ENCODE measurements at regions not wholly inside any gene's neighbourhood (a gene's known extent, or its start where the extent isn't known, plus 50 kb on each side); places are given as distances from the start of the nearest gene placed in this dataset.

DNA sequence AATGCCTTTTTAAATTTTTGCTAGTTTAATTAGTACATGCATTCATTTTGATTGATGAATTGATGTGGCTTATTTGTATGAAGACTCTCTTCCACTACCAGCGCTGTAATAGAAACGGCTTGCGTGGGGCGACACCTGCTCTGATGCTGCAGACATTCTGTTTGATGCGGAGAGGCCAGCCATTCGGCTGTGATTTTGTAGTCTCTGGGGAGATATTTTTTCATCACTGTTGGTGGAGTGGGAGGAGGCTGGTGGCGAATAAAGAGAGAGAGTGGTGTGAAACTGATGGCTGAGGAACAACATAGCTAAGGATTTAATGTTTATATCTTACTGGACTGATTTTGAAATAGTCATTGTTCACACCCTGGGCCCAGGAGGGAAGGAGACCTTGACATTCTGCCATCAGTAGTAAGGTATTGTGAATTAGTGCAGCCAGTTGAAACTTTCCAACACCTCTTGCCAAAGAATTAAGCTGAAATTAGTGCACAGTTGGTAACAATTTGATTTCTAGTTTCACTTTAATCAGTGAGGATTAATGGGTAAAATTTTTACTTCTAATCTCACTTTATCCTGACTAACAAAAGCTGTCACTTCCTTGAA is 224.1 kb downstream of the MTX2 start:
- ATAC-seq (no peak), DNase-seq (no peak)
- H3K4me3 Mint-ChIP-seq, result no peak overlapping the region
- H3K9me3 Mint-ChIP-seq, result no peaks in the 10 kb centered on the region
- no peaks in the 10 kb centered on the region for H3K36me3 Mint-ChIP-seq (ENCODE audit: low read depth)
- H3K27ac Mint-ChIP-seq, result no peak overlapping the region
- peaks cover 15% of the 10 kb centered on the region for H3K27me3 Mint-ChIP-seq
- H3K4me1 Mint-ChIP-seq, result peaks cover 21% of the 10 kb centered on the region

DNA sequence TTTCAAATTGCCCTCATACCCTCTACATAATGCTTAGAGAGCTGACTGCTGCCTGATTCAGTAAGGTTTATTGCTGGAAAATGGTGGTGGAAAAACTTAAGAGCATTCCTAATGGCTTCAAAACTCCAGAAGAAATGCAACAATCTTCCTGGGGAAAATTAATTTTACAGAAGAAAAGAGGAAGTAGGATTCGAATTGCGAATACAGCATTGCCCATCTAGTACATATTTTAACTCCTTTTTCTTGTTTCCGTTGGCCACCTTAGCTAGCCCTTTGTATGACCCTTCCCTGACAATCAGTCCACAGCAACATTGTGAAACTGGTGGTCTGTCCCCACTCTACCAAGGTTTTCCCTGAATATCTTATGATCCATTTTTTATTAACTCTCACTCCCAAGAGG is 224.7 kb downstream of the MTX2 start:
- Mint-ChIP-seq H3K4me3 (no peak overlapping the region), H3K27ac (no peak overlapping the region), H3K4me1 (peaks cover 21% of the 10 kb centered on the region), H3K9me3 (no peaks in the 10 kb centered on the region), H3K36me3 (ENCODE audit: low read depth) (no peaks in the 10 kb centered on the region), H3K27me3 (peaks cover 11% of the 10 kb centered on the region)
- DNase-seq (no peak), ATAC-seq (no peak)

DNA sequence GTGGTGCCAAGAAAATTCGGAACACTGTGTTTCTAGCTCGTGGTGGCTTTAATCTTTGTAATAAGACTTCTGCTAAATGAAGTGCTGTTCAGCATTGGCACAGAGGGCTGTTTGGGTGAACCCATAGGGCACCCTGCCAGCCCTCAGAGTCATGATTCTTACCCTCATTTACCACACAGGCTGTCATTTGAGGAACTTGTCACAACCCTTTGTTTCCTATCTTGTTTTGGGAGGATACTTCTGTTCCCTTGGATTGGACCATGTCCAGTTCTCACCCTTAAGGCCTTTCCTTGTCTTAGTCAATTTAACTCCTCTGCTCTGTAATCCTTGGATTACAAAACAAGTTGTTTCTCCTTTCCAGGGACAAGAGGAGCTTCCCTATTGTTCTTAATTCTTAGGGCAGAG is 225.7 kb downstream of the MTX2 start:
- ATAC-seq (no peak), DNase-seq (no peak)
- no peaks in the 10 kb centered on the region for H3K36me3 Mint-ChIP-seq (ENCODE audit: low read depth)
- no peak overlapping the region for H3K4me3 Mint-ChIP-seq
- H3K9me3 Mint-ChIP-seq, result no peaks in the 10 kb centered on the region
- H3K27me3 Mint-ChIP-seq, result peaks cover 9% of the 10 kb centered on the region
- H3K4me1 Mint-ChIP-seq, result peaks cover 21% of the 10 kb centered on the region
- H3K27ac Mint-ChIP-seq, result no peak overlapping the region

DNA sequence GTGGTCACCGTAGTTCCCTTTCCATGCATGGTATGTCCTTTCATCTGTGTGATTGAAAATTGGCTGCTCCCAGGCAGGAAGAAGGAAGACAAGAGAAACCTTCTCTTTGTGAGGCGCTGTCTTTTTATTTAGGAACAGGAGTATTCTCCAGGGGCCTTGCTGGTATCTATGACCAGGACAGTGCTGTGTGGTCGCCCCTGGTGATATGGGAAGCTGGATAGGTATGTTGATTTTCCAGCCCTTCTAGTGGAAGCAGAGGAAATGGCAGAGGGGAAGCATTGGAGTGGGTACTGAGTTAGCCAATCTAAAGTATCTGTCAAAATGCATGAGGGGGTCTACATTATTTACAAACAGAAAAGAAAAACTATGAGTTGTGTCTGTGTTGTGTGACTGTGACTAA is 226.6 kb downstream of the MTX2 start:
- Mint-ChIP-seq H3K4me3 (no peak overlapping the region), H3K36me3 (ENCODE audit: low read depth) (no peaks in the 10 kb centered on the region), H3K9me3 (no peaks in the 10 kb centered on the region), H3K4me1 (peaks cover 21% of the 10 kb centered on the region), H3K27ac (no peak overlapping the region), H3K27me3 (peaks cover 12% of the 10 kb centered on the region)
- ATAC-seq (no peak), DNase-seq (no peak)

DNA sequence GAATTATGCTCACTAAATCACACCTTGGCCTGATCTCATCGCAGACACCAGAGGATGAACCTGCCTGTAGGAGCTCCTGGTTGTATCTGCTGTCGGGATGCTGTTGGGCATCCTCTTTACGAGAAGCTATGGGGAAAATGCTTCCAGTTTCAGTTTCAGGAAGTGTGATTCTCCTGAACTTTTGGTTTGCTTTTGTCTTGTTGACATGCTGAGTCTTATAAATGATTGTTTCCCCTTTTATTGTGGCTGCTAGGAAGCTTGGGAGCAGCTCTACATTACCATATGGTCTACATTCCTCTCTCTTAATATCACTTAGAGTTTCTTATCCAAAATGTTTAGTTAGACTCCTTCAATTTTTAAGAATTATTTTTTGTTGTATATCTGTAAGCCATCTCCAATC is 227.5 kb downstream of the MTX2 start:
- Mint-ChIP-seq H3K4me1 (peaks cover 12% of the 10 kb centered on the region), H3K9me3 (no peaks in the 10 kb centered on the region), H3K27ac (no peak overlapping the region), H3K36me3 (ENCODE audit: low read depth) (no peaks in the 10 kb centered on the region), H3K4me3 (no peak overlapping the region), H3K27me3 (peaks cover 16% of the 10 kb centered on the region)
- ATAC-seq (no peak), DNase-seq (no peak)

DNA sequence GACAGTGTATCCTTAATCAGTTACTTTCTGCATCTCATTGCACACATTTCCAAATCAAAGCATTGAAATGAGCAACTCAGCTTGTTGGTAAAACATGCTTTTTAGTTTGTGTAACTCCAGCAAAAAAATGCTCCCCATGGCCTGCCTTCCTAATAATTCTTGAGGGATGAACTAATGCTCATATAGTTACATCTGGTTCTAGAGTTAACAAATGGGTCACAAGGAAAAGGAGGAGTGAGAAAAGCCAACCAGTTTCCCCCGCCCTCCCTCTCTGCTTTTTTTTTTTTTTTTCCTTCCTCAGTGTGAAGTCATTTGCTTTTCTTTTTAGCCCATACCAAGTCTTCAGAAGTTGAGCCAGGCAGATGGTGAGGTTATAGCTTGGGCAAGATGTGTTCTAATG is 231.7 kb downstream of the MTX2 start:
- peaks cover 26% of the 10 kb centered on the region for H3K27me3 Mint-ChIP-seq
- no peaks in the 10 kb centered on the region for H3K36me3 Mint-ChIP-seq (ENCODE audit: low read depth)
- no peaks in the 10 kb centered on the region for H3K4me1 Mint-ChIP-seq
- DNase-seq (no peak), ATAC-seq (no peak)
- no peak overlapping the region for H3K4me3 Mint-ChIP-seq
- H3K9me3 Mint-ChIP-seq, result no peaks in the 10 kb centered on the region
- H3K27ac Mint-ChIP-seq, result no peak overlapping the region

DNA sequence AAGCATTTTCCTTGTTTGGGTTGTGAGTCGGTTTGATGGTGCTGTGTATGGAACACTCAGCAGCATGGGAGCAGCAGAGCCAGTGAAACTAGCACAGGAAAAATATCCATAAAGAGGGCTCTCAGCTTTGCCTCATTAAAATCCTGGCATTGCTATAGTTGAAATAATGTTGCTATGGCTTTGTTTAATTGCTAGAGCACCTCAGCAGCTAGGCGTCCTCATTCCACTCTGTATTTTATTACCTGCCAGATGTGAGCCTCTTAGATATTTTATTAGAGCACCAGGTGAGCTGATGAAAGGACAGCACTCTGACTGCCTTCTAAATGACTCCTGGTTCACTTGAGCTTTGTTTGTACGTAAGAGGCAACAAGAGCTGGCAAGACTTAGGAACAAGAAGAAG is 232.4 kb downstream of the MTX2 start:
- DNase-seq, result no peak
- Mint-ChIP-seq H3K27me3 (peaks cover 27% of the 10 kb centered on the region), H3K4me3 (no peak overlapping the region), H3K27ac (no peak overlapping the region), H3K36me3 (ENCODE audit: low read depth) (no peaks in the 10 kb centered on the region), H3K9me3 (no peaks in the 10 kb centered on the region), H3K4me1 (no peaks in the 10 kb centered on the region)
- ATAC-seq, result no peak

DNA sequence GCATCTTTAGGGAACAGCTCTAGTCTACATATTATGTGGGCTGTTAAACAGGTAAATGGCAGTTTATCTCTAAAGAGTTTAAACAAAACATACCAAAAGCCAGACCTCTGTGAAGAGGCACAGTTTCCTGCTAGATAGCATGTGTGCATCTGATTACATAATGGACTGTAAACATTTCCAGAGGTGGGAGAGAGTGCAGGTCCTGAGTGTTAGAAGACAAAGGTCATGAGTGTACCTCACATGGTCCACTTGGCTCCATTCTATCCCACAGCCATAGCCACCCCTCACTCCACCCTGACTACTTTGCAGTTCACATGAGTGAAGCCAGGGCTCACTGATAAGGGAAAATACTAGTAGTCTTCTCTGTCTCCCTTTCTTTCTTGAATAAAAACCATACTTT is 233.4 kb downstream of the MTX2 start:
- no peaks in the 10 kb centered on the region for H3K36me3 Mint-ChIP-seq (ENCODE audit: low read depth)
- H3K27me3 Mint-ChIP-seq, result peaks cover 27% of the 10 kb centered on the region
- DNase-seq, result no peak
- no peak for ATAC-seq
- H3K4me3 Mint-ChIP-seq, result no peak overlapping the region
- peaks cover 3% of the 10 kb centered on the region for H3K4me1 Mint-ChIP-seq
- H3K27ac Mint-ChIP-seq, result no peak overlapping the region
- no peaks in the 10 kb centered on the region for H3K9me3 Mint-ChIP-seq

DNA sequence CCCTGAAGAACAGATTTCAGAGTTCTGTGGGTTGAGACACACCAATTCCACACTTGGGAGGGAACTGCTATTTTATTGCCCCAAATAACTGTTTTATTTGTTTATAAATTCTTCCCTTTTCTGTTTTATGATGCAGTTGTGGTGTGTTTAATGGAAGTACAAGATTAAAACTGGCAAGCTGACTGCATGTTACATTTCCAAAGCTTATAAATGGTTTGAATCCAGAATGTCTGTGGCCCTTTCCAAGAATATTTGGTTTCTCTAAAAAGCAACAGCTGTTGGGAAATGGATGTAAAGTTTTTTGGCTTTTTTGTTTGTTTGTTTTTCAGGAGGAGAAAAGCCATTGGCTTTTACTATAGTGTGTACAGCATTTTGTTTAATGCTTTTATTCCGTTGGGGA is 234.5 kb downstream of the MTX2 start:
- Mint-ChIP-seq H3K4me1 (peaks cover 14% of the 10 kb centered on the region), H3K27me3 (peaks cover 26% of the 10 kb centered on the region), H3K36me3 (ENCODE audit: low read depth) (no peaks in the 10 kb centered on the region), H3K4me3 (no peak overlapping the region), H3K27ac (no peak overlapping the region), H3K9me3 (no peaks in the 10 kb centered on the region)
- DNase-seq (no peak), ATAC-seq (no peak)

DNA sequence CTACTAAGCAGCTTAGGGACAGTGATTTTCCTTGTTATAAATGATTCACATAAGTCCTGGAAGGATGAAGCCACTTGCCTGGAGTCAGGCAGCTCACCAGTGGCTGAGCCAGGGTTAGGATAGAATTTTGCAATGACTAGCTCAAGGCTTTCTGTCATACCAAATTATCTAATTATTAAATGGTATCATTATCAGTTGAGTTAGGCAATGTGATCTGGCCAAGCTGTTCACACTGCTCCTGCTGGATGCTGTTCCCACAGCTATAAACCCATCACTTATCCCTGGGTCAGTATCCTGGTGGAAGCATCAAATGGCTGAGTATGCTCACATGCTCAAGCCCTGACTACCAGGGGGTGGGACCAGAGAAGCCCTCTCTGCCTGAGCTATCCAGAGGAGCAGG is 235.2 kb downstream of the MTX2 start:
- Mint-ChIP-seq H3K9me3 (no peaks in the 10 kb centered on the region), H3K4me1 (peaks cover 21% of the 10 kb centered on the region), H3K27ac (no peak overlapping the region), H3K36me3 (ENCODE audit: low read depth) (no peaks in the 10 kb centered on the region), H3K4me3 (no peak overlapping the region), H3K27me3 (peaks cover 24% of the 10 kb centered on the region)
- ATAC-seq (no peak), DNase-seq (no peak)

DNA sequence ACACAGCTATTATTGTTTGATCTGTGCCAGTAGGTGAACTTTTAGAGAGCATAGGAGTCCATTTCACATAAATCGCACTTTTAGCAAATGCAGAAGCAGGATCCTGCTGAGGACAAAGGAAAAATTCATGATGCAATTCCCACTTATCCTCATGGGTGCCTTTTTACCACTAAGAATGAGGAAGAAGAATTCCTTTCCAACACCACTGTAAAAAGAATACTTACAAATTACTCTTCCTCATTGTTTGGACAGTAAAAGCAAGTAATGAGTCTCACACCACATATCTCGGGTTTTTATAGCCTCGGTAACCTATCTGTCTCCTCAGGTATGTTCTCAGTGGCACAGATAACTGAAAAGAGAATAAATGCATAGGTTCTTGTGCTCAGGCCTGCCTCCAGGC is 238.5 kb downstream of the MTX2 start:
- ATAC-seq (no peak), DNase-seq (no peak)
- H3K4me1 Mint-ChIP-seq, result peaks cover 26% of the 10 kb centered on the region
- H3K4me3 Mint-ChIP-seq, result no peak overlapping the region
- H3K27ac Mint-ChIP-seq, result no peak overlapping the region
- H3K9me3 Mint-ChIP-seq, result no peaks in the 10 kb centered on the region
- peaks cover 16% of the 10 kb centered on the region for H3K27me3 Mint-ChIP-seq
- H3K36me3 Mint-ChIP-seq (ENCODE audit: low read depth), result no peaks in the 10 kb centered on the region

DNA sequence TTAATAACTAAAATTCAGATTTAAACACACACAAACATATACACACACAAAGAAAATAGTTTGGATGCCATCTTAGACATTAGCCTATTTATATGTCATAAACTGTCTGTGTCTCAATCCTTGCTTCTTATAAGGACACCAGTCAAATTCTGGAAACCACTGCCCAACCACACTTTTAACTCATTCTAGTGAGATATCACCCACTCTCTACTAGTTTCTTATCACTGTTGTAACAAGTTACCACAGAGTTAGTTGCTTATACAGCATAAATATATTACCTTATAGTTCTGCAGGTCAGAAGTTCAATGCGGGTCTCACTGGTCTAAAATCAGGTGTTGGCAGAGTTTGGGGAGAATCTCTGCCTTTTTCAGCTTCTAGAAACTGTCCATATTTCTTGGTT is 239.1 kb downstream of the MTX2 start:
- Mint-ChIP-seq H3K9me3 (no peaks in the 10 kb centered on the region), H3K36me3 (ENCODE audit: low read depth) (no peaks in the 10 kb centered on the region), H3K4me3 (no peak overlapping the region), H3K4me1 (peaks cover 26% of the 10 kb centered on the region), H3K27me3 (peaks cover 13% of the 10 kb centered on the region), H3K27ac (peak overlapping the region; percentile 82)
- DNase-seq, result no peak
- ATAC-seq, result peak; percentile 55

DNA sequence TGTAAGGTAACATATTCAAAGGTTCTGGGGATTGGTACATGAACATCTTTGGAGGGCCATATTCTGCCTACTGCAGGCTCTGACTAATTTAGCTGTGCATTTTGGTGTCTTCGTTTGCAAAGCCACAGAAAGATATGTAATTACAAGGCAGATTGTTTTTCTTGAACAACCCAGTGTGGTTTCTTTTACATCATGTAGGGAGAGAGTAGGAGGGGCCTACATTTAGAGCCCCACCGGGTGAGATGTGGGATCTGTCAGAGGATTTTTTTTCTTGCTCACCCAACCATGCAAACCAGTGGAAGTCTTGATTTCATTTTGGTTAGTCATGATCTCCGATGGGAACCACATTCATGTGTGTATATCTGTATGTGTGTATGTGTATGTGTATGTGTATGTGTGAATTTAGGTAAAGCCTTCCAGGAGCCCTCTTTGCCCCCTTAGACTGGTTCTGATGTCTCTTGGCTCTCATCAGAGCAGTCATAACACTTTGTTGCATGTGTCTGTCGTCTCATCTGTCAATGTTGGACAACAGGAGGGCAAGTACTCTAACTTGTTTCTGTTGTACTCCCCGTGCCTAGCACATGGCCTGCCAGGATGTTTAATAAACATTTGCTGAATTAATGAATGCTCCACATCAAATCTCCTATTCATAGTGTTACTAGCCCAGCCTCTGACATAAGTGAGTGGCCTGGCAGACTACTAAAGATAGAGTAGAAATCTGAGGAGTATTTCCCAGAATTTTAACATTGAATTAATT is 239.9 kb downstream of the MTX2 start:
- Mint-ChIP-seq H3K36me3 (ENCODE audit: low read depth) (no peaks in the 10 kb centered on the region), H3K4me3 (no peak overlapping the region), H3K27me3 (peaks cover 9% of the 10 kb centered on the region), H3K27ac (peak overlapping the region; percentile 82), H3K4me1 (peaks cover 26% of the 10 kb centered on the region), H3K9me3 (no peaks in the 10 kb centered on the region)
- peak; percentile 91 for ATAC-seq
- no peak for DNase-seq

DNA sequence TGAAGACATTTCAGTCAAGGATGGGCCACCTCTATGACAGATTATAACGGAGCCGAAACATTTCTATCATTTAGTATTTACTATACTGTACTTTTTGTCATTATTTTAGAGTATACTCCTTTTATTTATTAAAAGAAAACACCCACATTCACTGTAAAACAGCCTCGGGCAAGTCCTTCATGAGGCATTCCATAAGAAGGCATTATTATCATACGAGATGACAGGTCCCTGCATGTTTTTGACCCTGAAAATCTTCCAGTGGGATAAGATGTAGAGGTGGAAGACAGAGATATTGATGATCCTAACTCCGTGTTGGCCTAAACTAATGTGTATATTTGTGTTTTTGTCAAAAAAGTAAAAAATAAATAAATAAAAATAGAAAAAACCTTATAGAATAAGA is 245.0 kb downstream of the MTX2 start:
- H3K36me3 Mint-ChIP-seq (ENCODE audit: low read depth), result no peaks in the 10 kb centered on the region
- H3K4me1 Mint-ChIP-seq, result peaks cover 21% of the 10 kb centered on the region
- no peak for ATAC-seq
- no peaks in the 10 kb centered on the region for H3K9me3 Mint-ChIP-seq
- no peak overlapping the region for H3K4me3 Mint-ChIP-seq
- H3K27ac Mint-ChIP-seq, result no peak overlapping the region
- DNase-seq, result no peak
- H3K27me3 Mint-ChIP-seq, result peaks cover 5% of the 10 kb centered on the region

DNA sequence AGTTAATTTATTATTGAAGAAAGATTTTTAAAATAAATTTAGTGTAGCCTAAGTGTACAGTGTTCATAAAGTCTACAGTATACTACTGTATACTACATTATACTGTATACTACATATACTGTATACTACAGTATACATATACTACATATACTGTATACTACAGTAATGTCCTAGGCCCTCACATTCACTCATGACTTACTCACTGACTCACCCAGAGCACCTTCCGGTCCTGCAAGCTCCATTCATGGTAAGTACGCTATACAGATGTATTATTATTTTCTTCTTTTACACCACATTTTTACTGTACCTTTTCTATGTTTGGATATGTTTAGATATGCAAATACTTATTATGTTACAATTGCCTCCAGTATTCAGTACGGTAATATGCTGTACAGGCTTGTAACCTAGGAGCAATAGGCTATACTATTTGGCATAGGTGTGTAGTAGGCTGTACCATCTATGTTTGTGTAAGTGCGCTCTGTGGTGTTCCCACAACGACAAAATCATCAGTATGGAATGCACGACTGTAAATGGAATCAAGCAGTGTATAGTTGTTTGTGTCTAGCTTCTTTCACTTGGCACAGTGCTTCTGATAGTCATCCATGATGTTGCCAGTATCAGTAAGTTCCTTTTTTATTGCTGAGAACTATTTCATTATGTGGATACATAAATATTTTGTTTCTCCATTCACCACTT is 245.7 kb downstream of the MTX2 start:
- peaks cover 2% of the 10 kb centered on the region for H3K27me3 Mint-ChIP-seq
- H3K9me3 Mint-ChIP-seq, result no peaks in the 10 kb centered on the region
- ATAC-seq, result no peak
- H3K36me3 Mint-ChIP-seq (ENCODE audit: low read depth), result no peaks in the 10 kb centered on the region
- H3K4me3 Mint-ChIP-seq, result no peak overlapping the region
- H3K4me1 Mint-ChIP-seq, result peaks cover 16% of the 10 kb centered on the region
- DNase-seq, result no peak
- no peak overlapping the region for H3K27ac Mint-ChIP-seq
